Fibroblast of skin of right biceps (primary cell): ENCODE measurements at regions not wholly inside any gene's neighbourhood (a gene's known extent, or its start where the extent isn't known, plus 50 kb on each side); places are given as distances from the start of the nearest gene placed in this dataset.
"Not testable (repeated sequence)": the region's sequence is repeated elsewhere in the genome, so short reads cannot be mapped to it uniquely, and the experiment has no call there.

Source experiments
- DNase-seq: peaks from one replicate; pipeline ENCODE4 v3.0.0-alpha.2; 2013

DNA sequence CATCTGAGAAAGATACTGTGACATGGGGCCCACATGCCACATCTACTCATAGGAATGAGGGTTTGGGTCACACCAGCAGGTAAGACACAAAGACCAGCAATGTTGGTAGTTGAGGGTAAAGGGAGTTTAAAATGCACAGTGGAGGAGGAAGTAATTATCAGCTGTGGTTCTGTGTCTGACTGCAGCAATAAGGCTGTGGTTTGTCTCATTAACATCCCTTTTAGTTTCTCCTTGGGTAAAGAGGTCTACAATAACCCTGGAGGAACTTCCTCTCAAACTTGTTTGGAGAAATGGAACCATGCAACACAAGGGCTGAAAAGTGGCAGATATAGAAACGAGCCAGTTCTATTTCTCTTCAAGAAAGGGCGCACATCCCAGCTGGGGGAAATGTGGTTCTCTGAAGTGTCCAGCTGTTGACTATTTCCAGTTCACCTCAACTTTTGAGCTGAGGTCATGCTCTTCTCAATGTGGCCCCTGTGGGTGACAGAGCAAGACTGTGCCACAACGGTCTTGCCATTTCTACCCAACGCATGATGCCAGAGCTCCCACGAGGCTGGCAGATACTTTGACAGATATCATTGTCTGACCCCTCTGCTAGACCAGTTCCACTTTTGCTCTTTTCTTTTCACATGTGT is 234.3 kb downstream of the SQOR start:
- DNase-seq = no peak

DNA sequence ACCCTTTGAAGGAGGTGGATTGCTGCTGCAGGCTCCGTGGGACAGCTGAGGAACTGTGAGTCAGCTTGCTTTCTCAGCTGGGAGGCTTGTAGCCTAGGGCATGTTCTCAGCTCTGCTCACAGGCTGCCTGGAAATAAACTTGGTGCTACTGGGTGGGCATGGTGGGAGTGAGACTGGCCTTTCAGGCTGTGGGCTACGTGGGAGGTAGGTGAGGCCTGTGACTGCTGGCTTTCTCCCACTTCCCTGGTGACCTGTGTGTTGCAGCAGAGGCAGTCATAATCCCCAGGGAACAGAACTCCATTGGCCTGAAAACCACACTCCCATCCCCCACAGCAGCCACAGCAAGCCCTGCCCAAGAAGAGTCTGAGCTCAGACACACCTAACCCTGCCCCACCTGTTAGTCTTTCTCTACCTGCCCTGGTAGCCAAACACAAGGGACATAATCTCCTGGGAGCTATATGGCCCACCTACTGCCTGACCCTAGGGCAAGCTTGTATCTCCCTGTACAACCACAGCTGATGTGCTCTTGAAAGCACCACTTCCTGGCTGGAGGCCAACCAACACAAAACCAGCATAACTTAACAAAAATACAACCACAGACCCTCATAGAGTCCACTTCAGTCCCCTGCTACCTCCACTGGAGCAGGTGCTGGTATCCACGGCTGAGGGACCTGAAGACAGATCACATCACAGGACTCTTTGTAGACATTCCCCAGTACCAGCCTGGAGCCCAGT is 236.5 kb downstream of the SQOR start:
- no peak for DNase-seq

DNA sequence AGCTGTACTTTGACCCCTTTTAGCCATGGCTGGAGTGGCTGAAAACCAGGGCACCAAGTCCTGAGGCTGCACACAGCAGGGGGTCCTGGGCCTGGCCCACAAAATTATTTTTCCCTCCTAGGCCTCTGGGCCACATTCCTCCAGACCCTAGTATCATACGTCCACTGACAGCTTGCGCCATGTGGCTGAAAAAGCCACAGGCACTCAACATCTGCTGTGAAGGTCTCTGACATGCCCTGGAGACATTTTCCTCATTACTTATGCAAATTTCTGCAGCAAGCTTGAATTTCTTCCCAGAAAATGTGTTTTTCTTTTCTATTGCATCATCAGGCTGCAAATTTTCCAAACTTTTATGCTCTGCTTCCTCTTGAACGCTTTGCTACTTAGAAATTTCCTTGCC is 239.0 kb downstream of the SQOR start:
- no peak for DNase-seq

DNA sequence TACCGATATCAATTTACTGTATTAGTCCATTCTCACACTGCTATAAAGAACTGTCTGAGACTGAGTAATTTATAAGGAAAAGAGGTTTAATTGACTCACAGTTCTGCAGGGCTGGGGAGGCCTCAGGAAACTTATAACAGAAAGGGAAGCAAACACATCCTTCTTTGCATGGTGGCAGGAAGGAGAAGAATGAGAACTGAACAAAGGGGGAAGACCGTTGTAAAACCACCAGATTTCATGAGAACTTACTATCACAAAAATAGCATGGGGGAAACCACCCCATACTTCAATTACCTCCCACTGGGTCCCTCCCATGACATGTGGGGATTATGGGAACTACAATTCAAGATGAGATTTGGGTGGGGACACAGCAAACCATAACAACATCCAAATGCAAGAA is 239.7 kb downstream of the SQOR start:
- not testable (repeated sequence) for DNase-seq

DNA sequence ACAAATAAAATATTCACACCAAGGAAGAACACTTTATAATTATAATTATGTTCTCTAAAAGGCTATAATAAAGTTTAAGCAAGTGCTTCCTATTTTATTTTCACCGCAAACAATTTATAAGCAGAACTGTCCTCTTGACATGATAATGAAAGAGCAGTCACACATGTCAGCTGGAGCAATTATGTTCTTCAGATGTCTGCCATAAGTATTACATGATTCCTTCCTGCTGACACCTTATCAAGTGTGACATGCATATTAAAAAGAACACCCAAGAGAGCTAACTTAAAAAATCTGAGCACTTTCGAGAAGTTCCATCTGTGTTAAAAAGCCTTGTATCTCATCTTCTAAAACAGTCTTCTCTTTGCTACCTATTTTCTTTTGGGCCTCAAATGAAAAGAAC is 249.5 kb downstream of the SQOR start:
- no peak for DNase-seq

DNA sequence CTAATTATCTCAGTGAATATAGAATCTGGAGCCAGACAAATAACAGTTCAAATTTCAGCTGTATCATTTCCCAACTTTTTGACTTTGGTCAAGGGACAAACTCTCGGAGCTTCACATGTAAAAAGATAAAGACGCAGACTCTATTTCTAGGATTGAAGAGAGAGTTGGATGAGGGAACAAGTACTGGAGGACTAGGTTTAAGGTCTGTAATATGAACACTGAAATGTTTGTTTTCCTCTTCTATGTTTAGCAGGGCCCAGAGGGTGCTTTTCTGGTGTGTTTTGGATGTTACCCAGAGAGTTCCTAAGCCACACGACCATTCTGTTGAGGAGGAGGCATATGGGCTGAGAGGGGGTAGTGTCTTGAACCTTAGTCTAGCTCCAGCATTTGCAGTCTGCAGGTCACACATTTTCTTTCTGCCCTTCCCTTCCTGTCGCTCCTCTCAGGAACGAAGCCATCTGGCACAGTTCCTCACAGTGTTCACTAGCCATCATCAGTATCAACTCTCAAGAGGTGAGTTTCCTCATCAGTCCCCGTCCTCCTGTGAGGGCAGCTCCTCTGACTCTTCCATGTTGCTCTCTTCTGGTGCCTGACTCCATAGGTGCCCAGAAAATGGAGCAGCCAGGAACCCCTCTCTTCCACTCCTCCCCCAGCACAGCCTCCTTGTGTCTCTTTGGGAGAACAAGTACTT is 250.1 kb downstream of the SQOR start:
- no peak for DNase-seq

DNA sequence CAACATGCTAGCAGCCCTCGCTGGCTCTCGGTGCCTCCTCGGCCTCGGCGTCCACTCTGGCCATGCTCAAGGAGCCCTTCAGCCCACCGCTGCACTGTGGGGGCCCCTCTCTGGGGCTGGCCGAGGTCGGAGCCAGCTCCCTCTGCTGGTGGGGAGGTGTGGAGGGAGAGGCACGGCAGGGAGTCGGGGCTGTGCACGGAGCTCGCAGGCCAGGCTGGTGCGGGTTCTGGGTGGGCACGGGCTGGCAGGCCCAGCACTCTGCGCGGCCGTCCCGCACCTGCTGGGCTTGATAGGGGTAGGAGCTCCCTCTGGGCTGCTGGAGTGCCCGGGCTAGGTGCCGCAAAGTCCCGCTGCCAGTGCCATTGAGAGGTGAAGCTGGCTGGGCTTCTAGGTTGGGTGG is 251.0 kb downstream of the SQOR start:
- DNase-seq = no peak

DNA sequence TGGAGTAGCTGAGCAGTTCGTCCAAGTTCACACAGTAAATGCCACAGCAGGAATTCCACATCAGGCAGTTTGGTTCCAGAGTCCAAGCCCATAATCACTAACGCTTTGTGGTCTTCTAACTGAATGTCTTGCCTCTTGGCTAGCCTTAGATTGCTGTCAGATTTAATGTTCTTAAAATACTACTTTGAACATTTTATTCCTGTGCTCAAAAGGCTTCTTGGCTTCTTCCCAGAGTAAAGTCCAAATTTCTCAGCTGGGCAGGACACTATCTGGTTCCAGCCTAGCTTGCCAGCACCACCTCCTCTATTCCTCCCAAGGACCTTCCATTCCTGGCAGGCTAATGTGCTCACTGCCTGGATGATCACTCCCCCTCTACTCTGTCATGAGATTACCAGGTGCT is 256.9 kb downstream of the SQOR start:
- no peak for DNase-seq

DNA sequence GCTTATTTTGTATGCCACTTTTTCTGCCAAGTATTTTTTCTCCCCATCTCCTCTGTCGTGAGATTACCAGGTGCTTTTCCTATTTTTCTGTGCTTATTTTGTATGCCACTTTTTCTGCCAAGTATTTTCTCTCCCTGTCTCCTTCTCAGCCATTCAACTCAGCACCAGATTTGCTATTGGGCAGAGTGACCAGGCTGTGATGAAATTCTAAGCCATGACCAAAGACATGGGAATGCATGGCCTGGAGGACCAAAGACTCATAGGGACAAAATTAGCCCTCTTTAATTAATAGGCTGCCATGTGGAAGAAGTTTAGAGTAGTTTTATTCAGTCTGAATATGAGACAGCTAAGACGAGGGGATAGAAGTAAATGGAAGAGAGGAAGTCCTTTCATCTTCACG is 257.4 kb downstream of the SQOR start:
- DNase-seq = no peak

DNA sequence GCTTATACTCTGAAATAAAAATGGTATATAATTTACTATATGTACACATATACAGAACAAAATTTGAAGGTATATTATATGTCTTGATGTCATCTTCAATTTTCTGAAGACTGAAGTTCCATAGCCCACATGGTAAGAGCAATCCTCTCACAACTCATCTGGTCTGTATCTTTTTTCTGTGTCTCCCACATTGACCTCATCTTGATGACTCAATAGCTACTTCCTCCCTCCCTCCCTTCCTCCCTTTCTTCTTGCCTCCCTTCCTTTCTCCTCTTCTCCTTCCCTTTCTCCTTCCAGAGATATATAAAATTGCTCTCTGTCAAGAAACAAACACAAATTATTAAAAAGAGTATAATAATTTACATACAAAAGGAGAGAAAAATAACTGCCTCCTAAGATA is 268.5 kb downstream of the SQOR start:
- DNase-seq = no peak

DNA sequence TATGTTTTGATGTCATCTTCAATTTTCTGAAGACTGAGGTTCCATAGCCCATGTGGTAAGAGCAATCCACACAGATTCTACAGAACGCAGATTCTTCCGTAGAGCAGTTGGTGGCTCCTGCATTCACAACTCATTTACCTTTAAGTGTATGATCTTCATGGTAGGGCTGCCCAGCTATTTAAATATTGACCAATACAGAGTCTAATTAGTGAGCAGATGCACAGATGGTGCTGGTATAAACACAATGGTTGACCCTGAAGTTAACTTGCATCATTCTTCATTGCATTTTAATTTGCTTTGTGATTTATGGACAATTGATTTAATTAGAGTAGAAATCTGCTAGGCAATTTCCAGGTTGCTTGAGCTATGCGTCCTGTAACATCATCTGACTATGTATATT is 269.2 kb downstream of the SQOR start:
- no peak for DNase-seq

DNA sequence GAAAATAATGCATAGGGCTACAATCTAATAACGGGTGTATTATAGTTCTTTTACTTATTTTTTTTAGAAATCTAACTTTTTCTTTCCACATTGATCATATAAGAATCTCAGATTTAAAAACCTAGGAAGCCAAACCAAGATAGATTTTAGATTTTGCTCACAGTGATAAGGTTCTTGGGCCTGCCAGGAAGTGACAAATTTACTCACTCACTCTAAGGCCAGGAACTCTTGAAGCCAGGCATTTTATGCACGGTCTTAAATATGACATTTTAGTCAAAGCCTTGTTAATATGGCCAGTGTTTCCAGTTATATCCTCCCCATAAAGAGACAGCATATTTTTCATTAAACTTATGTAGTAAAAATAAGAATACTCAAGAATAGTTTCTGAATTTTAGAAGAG is 271.4 kb downstream of the SQOR start:
- no peak for DNase-seq

DNA sequence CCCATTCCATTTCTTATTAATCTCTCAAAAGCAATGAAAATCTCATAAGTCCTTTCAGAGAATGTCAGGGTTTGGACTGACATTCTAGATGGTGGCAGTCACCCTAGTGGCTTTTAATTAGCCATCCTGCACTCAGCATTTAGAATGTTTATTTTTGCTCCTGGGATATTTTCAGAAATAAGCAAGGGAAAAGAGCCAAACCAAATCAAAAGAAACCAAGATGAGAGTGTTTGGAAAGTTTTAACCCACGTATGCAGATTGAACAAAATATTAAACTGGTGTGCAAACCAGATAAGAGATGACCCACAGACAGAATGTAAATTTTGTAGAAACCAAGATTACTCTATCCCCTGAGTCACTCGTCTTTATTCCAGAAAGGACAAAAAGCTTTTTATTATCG is 275.8 kb downstream of the SQOR start:
- DNase-seq = no peak

DNA sequence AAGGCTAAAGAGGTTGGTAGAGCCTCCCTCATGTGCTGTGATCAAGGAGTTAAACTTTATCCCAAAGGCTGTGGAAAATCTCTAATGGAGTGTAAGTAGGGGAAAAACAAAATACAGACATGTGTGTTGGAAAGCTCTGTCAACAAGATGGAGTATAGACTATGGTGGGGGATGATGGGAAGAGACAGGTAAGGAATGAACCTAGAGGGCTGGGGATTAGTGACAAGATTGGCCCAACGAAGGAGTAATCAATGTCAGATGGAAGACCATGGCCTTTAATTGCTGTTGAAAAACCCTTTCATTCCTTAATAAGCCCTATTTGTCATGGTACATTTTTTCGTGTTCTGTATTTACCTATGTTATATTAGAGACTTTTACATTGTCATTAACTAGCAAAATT is 278.6 kb downstream of the SQOR start:
- DNase-seq = no peak

DNA sequence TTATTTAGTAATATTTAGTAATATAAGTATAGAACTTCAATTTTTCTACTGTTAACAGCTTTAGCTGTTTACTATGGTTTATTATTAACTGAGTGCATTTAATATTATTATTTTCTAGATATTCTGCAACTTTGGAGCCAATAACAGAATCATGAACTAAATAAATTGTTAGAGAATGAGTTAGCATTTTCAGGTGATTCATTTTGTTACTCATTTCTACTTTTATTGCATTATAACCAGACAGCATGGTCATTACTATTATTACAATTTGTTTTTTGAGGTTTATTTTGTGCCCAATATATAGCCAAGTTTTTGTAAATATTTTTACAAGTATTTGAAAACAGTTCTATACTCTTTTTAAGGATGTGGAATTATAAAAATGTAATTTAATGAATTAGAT is 279.6 kb downstream of the SQOR start:
- DNase-seq = no peak

DNA sequence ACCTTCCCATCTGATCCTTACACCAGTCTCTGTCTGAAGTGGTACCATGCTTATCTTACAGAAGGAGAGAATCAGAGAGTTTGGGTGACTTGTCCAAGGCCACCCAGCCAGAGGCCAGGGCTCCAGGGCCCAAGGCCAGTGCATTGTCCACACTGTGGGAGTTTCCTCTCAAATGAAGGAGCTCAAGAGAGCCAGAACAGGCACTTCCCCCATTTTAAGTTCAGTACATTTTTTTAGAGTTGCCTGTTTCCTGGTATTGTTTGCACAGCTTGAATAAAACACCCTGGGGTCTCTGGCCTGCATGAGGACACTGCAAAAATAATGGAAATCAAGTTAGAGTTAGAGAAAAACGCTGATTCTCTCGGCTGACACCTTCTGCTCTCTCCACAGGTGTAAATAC is 284.0 kb downstream of the SQOR start:
- DNase-seq = no peak

DNA sequence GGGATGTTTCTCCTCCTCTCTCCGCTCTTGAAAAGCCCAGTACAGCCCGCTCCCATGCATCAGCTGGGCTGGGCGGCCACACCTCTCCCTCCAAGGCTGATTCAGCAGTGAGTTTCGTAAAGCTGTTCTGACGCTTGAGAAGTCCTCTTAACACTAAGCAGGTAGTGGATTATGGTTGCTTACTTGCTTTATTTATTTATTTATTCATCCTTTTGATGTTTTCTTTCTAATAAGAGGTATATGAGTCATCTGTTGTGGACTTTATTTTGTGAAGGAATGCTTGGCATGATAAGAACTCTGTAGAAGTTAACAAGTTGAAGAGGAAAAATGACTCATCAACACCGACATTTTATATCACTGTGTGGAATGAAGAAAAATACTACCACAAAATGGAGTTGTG is 285.0 kb downstream of the SQOR start:
- DNase-seq = peak; percentile 77

DNA sequence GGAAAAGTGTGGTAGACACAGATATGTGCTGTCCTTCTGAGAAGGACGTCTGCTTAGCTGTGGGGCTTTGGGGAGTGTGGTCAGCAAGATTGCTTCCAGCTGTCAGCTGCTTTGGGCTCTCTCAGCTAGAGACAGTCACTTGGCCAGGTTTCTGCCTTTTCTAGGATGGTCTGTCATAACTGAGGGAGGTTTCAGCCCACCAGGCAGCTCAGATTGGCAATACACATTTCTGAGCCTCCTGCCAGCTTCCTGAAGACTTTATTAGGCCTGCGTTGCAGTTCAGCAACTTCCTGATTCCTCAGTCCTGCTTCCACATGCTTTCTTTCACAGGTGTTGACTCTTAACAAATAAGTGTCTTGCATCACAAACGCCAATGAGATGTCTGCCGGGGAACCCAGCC is 286.5 kb downstream of the SQOR start:
- peak; percentile 10 for DNase-seq

DNA sequence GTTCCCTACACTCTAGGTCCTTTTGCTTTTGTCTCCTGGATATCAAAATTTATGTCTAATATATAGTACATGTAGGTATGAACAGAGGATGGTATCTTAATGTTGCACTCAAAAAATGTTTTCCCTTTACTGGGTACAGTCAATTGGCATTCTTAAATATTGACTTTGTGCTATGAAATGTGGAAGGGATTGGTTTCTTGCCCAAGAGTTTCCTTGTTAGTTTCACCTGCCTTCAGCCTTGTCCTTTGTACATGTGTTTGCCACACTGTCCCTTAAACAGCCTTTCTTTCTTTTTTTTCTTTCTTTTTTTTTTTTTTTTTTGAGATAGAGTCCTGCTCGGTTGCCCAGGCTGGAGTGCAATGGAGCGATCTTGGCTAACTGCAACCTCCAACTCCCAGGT is 287.1 kb downstream of the SQOR start:
- DNase-seq = no peak

DNA sequence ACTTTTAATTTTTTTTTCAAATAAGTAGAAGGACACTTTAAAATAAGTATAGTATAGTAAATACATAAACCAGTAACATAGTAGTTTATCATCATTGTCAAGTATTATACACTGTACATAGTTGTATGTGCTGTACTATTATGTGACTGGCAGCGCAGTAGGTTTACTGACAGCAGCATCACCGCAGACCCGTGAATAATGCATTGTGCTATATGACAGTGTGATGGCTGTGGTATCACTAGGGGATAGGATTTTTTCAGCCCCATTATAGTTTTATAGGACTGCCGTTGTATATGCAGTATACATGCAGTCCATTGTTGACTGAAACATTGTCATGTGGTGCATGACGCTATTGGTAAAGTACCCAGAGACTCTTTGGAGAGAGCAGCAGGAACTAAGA is 306.5 kb downstream of the SQOR start:
- no peak for DNase-seq

DNA sequence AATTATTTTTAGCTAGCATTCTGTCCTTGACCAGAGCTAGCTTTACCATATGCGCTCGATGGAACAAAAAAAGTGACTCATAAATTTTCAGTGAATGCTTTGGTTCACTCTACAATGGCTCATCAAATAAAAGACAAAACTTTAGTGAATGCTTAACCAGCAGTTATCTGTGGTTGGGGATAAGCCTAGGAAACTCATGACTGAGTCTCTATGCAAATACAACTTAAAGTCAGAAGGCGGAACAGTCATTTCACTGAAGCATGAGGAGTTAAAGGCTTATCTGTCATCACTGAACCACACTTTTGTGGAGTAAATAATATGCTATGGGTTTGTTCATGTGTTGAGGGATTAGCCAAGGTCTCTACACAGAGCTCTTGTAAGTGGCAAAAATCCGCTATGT is 308.4 kb downstream of the SQOR start:
- peak; percentile 33 for DNase-seq

DNA sequence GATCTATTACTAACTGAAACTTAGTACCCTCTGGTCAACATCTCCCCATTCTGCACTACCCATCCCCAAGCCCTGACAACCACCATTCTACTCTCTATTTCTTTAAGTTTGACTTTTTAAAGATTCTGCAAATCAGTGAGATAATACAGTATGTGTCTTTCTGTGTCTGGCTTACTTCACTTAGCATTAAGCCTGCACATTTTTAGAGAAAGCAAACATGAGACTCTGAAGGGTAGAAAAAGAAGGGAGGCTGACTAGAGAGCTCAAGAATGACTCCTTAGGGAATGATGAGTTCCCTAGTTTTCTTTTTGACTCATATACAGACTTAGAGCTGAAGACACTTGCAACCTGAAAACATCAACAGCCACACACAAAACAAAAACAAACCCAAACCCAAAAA is 311.3 kb downstream of the SQOR start:
- no peak for DNase-seq

DNA sequence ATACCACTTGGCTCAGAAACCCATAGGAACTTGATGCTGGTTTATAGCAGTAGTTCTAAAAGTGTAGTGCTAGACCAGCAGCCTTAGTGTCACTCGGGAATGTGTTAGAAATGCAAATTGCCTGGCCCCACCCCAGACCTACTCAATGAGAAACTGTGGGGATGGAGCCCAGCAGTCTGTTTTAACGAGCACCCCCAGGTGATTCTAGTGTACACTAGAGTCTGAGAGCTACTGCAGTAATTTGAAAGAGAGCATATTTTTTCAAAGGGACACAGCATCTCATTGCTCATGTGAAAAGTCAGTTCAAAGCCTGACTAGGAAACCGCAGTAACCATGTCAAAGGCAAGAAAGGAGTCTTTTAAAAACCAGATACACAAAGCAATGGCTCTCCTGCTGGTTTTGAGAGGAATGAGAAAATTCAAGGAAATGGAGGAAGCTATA is 313.4 kb downstream of the SQOR start:
- no peak for DNase-seq

DNA sequence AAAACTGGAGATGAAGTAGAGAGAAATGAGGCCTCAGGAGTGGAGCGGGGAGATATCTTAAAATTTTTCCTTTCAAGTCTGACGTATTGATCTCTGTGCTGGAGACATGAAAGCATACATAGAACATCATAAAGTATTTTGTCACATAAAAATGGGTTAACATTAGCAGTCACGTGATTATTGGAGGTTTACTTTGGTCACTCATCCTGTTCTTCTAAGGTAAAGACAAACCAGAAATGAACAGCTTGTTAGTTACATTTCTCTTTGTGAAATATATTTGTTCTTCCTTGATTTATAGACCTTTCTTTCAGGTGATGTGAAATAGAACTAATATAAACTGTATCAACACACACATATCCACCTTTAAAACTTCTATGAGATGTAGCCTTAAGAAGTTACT is 324.1 kb downstream of the SQOR start:
- no peak for DNase-seq

DNA sequence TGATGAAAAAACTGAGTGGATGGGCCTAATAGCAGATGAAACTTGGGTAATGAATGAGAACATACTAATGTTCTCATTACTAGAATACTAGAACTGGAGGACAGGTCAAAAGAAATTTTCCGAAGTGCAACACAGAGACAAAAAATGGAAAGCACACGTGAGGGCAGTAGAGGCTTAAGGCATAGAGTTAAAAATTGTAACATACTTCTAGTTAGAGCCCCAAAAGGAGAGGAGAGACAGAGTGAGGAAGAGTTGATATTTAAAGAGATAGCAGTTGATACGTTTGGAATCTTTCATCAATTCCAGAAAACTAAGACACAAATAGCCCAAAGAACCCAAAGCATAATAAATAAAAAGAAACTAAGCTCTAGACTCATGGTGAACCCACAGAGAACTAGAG is 327.9 kb downstream of the SQOR start:
- no peak for DNase-seq
